Activated naive CD4-positive, alpha-beta T cell treated with anti-CD3 and anti-CD28 coated beads, Interleukin-2, amount 10 ng/mL, durations not matched to agents 7 days and 5 days (primary cell): ENCODE measurements at regions not wholly inside any gene's neighbourhood (a gene's known extent, or its start where the extent isn't known, plus 50 kb on each side); places are given as distances from the start of the nearest gene placed in this dataset.
"Not testable (repeated sequence)": the region's sequence is repeated elsewhere in the genome, so short reads cannot be mapped to it uniquely, and the experiment has no call there.

Experiments
- CTCF ChIA-PET: fragments of 350-600 bp; sonication (Branson Sonifier 250); formaldehyde crosslinking; loops from one replicate; lab custom pipeline; 2021; ENCODE audit warnings: antibody characterized with exemption; lab: Charles Lee
- DNase-seq: peaks from one replicate; pipeline ENCODE4 v3.0.0-alpha.2; 2020
- H3K27ac Mint-ChIP-seq: one replicate; pipeline ENCODE4 v1.8.0; 2021; ENCODE audit warnings: mild to moderate bottlenecking, moderate library complexity, mixed read lengths
- H3K27me3 Mint-ChIP-seq: one replicate; pipeline ENCODE4 v1.8.0; 2021; ENCODE audit warnings: mild to moderate bottlenecking, mixed read lengths
- H3K36me3 Mint-ChIP-seq: one replicate; pipeline ENCODE4 v1.8.0; 2021; ENCODE audit warnings: mixed read lengths
- H3K4me1 Mint-ChIP-seq: one replicate; pipeline ENCODE4 v1.8.0; 2021; ENCODE audit warnings: mixed read lengths
- H3K4me3 Mint-ChIP-seq: one replicate; pipeline ENCODE4 v1.8.0; 2021; ENCODE audit warnings: mild to moderate bottlenecking, moderate library complexity, mixed read lengths
- H3K9me3 Mint-ChIP-seq: one replicate; pipeline ENCODE4 v1.8.0; 2021; ENCODE audit warnings: mixed read lengths

DNA sequence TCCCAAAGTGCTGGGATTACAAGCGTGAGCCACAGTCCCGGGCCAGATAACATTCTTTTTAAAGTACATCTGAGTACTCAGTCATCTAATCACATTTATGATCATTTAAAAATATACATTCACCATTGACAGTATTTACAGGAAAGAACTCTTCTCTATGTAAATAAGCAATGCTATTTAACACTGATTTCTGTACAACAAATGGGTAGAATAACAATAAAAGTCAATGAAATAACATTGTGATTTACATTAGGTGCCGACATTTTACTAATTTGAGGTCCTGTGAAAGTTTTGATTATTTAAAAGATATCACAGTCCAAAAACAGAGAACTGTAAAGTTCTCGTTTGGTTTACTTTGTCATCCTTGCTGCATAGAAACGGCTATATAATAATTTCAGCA lies 1763.7 kb downstream of the SLITRK1 start:
- peaks cover 3% of the 10 kb centered on the region for H3K9me3 Mint-ChIP-seq

DNA sequence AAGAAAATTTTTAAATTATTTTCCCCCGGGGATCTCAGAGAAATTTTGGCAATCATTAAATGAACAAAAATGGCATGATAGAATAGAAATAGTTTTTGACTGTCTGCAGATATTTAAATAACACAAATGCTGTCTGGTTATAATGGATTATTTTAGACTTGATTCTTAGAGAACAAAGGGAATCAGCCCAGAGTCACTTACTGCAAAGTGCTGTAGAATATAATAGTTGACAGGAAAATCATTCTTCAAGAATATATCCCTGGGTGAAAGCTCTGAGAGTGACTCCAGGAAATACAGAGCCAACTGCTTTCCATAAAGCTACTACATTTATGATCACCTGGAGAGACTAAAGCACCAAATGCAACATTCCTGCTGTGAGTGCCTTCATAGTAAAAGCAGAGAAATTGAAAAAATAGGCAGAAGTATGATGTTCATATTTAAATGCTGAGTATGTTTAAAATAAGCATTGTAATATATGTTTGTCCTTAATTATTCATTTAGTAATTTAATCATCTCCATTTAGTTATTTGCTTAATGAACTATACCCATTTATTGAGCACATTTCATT lies 1765.8 kb downstream of the SLITRK1 start:
- Mint-ChIP-seq H3K4me1 (no peaks in the 10 kb centered on the region), H3K27ac (no peak overlapping the region), H3K27me3 (no peaks in the 10 kb centered on the region), H3K36me3 (no peaks in the 10 kb centered on the region), H3K4me3 (no peak overlapping the region), H3K9me3 (peaks cover 7% of the 10 kb centered on the region)
- DNase-seq, result no peak
- CTCF ChIA-PET, result no interaction called here

More for the DNA sequence above, 1763.7 kb downstream of the SLITRK1 start:
- H3K36me3 Mint-ChIP-seq, result no peaks in the 10 kb centered on the region
- H3K4me3 Mint-ChIP-seq, result no peak overlapping the region
- no peak for DNase-seq
- no peak overlapping the region for H3K27ac Mint-ChIP-seq
- no peaks in the 10 kb centered on the region for H3K27me3 Mint-ChIP-seq
- CTCF ChIA-PET, result no interaction called here
- no peaks in the 10 kb centered on the region for H3K4me1 Mint-ChIP-seq

DNA sequence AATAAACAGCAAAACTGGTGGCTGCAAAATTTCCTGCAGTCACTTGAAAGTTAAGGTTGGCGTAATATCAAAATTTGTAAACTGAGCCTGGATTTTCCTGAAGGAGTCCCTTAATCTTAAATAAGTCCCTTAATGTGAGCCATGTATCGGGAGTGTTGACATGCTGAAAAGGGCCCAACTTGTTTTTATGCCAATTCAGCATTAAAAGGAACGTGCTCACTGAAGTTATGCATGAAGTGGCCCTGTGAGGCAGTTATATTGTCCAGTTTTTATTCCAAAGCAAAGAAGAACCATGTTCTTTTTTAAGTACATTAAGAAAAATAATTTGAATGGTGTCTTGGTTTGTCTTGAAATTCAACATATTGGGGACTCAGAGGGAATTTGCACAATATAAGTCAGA lies 1766.9 kb downstream of the SLITRK1 start:
- no peak overlapping the region for H3K4me3 Mint-ChIP-seq
- no peaks in the 10 kb centered on the region for H3K4me1 Mint-ChIP-seq
- peaks cover 8% of the 10 kb centered on the region for H3K9me3 Mint-ChIP-seq
- H3K27ac Mint-ChIP-seq, result no peak overlapping the region
- CTCF ChIA-PET, result no interaction called here
- no peaks in the 10 kb centered on the region for H3K36me3 Mint-ChIP-seq
- H3K27me3 Mint-ChIP-seq, result no peaks in the 10 kb centered on the region
- DNase-seq, result no peak

DNA sequence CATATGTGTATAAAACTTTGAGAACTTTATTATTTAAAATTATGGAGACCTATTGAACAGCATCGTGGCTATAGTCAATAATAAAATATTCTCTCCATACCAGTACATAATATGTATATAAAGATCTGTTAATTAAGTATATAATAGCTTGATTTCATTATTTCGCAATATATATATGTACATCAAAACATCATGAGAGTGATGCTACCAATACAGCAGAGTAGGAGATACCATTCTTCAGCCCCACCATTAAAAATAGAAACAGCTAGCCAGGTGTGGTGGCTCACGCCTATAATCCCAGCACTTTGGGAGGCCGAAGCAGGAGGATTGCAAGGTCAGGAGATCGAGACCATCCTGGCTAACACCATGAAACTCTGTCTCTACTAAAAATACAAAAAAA lies 1755.3 kb upstream of the SPRY2 start:
- no peak for DNase-seq
- no peaks in the 10 kb centered on the region for H3K4me1 Mint-ChIP-seq
- no peaks in the 10 kb centered on the region for H3K9me3 Mint-ChIP-seq
- H3K27me3 Mint-ChIP-seq, result no peaks in the 10 kb centered on the region
- CTCF ChIA-PET, result no interaction called here
- H3K36me3 Mint-ChIP-seq, result no peaks in the 10 kb centered on the region
- no peak overlapping the region for H3K4me3 Mint-ChIP-seq
- H3K27ac Mint-ChIP-seq, result no peak overlapping the region

DNA sequence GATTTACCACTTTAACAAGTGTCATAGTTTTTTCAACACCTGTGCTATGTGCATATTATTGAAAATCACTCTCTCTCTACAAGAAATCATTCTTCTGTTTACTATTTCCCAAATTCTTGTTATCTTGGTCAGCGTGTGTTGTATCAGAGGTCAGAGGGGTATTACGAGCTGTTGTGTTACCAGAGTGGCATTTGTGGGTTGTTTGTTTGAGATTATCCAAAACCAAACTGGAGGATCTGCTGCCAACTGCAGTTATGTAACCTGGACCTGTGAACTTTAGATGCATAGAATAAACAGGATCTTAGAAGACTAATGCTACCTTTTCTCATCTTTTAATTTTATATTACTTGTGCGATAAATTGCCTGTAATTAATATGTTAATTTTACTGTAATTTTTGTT lies 1751.4 kb upstream of the SPRY2 start:
- H3K27me3 Mint-ChIP-seq, result no peaks in the 10 kb centered on the region
- CTCF ChIA-PET, result no interaction called here
- H3K4me1 Mint-ChIP-seq, result no peaks in the 10 kb centered on the region
- no peaks in the 10 kb centered on the region for H3K9me3 Mint-ChIP-seq
- DNase-seq, result no peak
- H3K36me3 Mint-ChIP-seq, result no peaks in the 10 kb centered on the region
- H3K4me3 Mint-ChIP-seq, result no peak overlapping the region
- no peak overlapping the region for H3K27ac Mint-ChIP-seq

DNA sequence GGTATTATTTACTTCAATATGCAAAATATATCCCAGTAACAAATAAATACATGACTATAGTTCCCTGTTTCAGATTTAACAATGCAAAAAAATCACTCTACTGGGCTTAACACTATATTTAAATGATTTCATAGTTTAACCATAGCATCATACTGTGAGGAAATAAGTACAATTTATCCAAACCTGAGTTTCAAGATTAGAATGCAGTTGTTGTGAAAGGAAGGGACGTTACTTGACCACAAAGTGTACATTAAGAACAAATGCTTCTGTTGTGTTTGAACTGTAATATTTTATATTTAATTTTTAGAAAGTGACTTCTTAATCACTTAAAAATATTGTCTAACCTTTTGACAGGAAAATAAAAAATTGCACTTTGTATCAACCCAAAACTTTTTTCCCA lies 1747.9 kb upstream of the SPRY2 start:
- Mint-ChIP-seq H3K4me1 (no peaks in the 10 kb centered on the region), H3K36me3 (no peaks in the 10 kb centered on the region)

DNA sequence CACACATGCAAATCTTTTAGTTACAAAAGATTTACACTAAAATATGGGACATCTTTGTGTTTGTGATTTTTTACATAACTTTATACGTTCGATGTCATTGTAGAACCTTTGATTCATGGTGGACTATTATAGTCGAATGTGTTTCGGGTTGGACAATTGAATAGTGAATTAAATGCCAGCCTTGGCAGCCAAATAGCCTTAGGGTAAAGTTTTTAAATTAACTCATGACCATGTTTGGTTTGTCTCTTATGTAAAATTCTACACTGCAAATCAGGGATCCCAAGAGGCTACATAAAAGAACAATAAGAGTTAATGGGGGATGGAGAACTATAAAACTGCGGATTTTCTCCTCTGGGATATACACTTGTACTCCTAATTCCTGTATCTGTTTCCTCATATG lies 1735.6 kb upstream of the SPRY2 start:
- peaks cover 4% of the 10 kb centered on the region for H3K9me3 Mint-ChIP-seq
- H3K27ac Mint-ChIP-seq, result no peak overlapping the region
- H3K4me3 Mint-ChIP-seq, result no peak overlapping the region
- CTCF ChIA-PET, result no interaction called here
- H3K4me1 Mint-ChIP-seq, result no peaks in the 10 kb centered on the region
- no peaks in the 10 kb centered on the region for H3K36me3 Mint-ChIP-seq
- DNase-seq, result no peak
- H3K27me3 Mint-ChIP-seq, result no peaks in the 10 kb centered on the region

More for the DNA sequence above, 1747.9 kb upstream of the SPRY2 start:
- CTCF ChIA-PET, result no interaction called here
- Mint-ChIP-seq H3K4me3 (no peak overlapping the region), H3K9me3 (no peaks in the 10 kb centered on the region), H3K27me3 (no peaks in the 10 kb centered on the region), H3K27ac (no peak overlapping the region)
- no peak for DNase-seq

DNA sequence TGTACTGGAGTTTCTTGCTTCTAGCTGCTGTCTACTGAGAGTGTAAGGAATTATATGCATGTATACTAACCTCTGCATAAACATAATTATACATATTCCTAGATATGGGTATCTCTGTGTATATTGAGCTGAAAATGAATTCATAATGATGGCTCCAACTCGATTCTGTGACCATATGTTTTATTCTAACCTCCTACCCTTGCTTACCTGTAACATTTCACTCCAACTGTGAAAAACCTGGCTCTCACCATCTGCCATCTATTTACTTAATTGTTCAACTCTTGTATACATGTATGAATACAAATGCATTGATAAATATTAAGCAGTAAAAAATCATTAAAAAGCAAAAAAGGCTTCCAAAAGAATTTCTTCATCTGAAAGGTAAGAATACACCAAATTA lies 1729.5 kb upstream of the SPRY2 start:
- no peak overlapping the region for H3K27ac Mint-ChIP-seq
- no peaks in the 10 kb centered on the region for H3K36me3 Mint-ChIP-seq
- CTCF ChIA-PET, result no interaction called here

DNA sequence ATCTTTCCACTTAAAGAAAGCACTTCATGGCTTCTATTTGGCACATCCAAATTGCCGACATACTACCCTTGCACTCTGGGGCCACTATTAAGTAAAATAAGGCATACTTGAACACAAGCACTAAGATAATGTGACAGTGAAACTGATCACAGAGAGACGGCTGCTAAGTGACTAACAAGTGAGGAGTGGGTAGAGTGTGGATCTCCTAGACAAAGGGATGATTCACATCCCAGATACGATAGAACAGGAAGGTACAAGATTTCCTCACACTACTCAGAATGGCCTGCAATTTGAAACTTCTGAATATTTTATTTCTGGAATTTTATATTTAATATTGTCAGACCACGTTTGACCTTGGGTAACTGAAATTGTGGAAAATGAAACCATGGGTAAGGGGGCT lies 1721.8 kb upstream of the SPRY2 start:
- DNase-seq, result no peak
- CTCF ChIA-PET, result no interaction called here
- no peaks in the 10 kb centered on the region for H3K36me3 Mint-ChIP-seq
- H3K27ac Mint-ChIP-seq, result no peak overlapping the region
- H3K4me3 Mint-ChIP-seq, result no peak overlapping the region
- no peaks in the 10 kb centered on the region for H3K27me3 Mint-ChIP-seq
- peaks cover 5% of the 10 kb centered on the region for H3K9me3 Mint-ChIP-seq
- H3K4me1 Mint-ChIP-seq, result no peaks in the 10 kb centered on the region

More for the DNA sequence above, 1729.5 kb upstream of the SPRY2 start:
- Mint-ChIP-seq H3K4me3 (no peak overlapping the region), H3K9me3 (peaks cover 4% of the 10 kb centered on the region), H3K27me3 (no peaks in the 10 kb centered on the region), H3K4me1 (no peaks in the 10 kb centered on the region)
- no peak for DNase-seq

DNA sequence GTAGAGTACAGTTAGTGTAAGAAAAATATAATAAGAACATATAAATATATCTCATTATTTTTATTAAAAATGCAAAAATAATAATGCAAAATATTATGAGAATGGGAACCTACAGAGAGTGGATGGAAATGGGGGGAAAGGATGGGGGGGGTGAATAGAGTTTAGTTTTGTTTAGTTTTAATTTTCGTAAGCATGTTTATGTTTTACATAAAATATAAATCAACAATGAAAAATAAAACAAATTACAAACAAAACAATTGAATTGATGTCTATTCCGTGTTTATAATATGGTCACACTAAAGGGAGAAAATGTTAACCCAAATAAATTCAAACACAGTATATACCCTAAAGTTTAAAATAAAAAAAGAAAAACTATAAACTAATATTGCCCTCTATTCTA lies 1717.4 kb upstream of the SPRY2 start:
- Mint-ChIP-seq H3K27me3 (no peaks in the 10 kb centered on the region), H3K36me3 (no peaks in the 10 kb centered on the region), H3K9me3 (peaks cover 5% of the 10 kb centered on the region), H3K4me3 (no peak overlapping the region), H3K4me1 (no peaks in the 10 kb centered on the region), H3K27ac (no peak overlapping the region)
- DNase-seq, result no peak
- CTCF ChIA-PET, result no interaction called here

DNA sequence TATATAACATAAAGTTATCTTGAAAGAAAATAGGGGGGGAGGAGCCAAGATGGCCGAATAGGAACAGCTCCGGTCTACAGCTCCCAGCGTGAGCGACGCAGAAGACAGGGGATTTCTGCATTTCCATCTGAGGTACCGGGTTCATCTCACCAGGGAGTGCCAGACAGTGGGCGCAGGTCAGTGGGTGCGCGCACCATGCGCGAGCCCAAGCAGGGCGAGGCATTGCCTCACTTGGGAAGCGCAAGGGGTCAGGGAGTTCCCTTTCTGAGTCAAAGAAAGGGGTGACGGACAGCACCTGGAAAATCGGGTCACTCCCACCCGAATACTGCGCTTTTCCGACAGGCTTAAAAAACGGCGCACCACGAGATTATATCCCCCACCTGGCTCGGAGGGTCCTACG lies 1704.4 kb upstream of the SPRY2 start:
- H3K27me3 Mint-ChIP-seq, H3K4me1 Mint-ChIP-seq, DNase-seq, CTCF ChIA-PET, H3K36me3 Mint-ChIP-seq, H3K4me3 Mint-ChIP-seq, H3K9me3 Mint-ChIP-seq, H3K27ac Mint-ChIP-seq: not testable (repeated sequence)

DNA sequence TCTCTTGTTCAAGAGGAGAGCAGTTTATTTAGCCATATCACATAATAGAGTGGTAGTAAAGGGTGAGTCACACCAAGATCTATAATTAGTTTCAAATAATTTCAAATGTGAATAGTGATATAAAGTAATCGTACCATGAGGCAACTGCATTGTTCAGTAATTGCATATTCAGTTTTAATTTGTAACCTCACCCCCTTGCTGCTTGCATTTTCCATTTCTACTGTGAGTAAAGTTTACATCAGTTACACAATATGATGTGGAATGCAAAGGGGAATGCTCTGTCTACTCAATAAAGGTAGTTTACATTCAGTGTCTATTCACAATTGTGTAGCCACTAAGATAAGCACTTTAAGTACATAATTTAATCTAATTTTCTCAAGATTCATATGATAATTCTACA lies 1695.7 kb upstream of the SPRY2 start:
- no peaks in the 10 kb centered on the region for H3K36me3 Mint-ChIP-seq
- H3K27me3 Mint-ChIP-seq, result no peaks in the 10 kb centered on the region
- no peaks in the 10 kb centered on the region for H3K4me1 Mint-ChIP-seq

DNA sequence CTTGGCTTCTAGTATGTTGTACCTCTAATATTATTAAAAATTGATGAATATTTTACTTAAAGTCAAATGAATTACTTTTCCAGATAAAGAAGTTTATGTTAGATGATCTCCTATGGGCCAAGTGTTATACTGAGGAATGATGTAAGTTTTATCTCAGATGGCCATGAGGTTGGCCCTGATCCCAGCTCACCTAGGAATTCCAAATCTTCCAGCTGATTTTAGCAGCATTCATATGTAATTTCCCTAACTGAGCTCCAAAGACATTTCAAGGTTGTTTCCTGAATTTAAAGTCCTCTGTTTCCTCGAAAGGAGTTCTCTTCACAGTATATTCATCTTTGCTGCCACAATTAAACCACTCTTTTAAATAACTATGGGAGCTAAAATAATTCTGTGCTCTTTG lies 1670.4 kb upstream of the SPRY2 start:
- no peak overlapping the region for H3K4me3 Mint-ChIP-seq
- no peak for DNase-seq

More for the DNA sequence above, 1695.7 kb upstream of the SPRY2 start:
- Mint-ChIP-seq H3K4me3 (no peak overlapping the region), H3K9me3 (peaks cover 8% of the 10 kb centered on the region), H3K27ac (no peak overlapping the region)
- DNase-seq, result no peak
- CTCF ChIA-PET, result no interaction called here

DNA sequence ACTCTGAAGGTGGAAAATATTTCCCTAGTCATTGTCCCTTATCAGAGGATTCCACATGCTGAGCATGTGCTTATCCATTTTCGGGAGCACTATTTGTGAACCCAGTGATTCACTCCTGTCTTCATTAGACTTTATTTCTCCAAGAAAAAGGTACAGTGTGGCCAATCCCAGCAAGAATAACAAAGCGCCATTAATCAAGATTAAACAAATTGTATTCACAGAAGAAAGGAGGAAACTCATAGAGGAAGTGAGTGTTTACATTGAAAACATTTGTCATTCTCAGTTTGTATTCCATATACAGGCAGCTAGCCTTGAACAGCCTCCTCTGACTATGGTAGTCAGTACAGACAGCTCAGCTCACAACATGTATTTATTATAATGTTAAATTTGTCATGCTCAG lies 1669.9 kb upstream of the SPRY2 start:
- Mint-ChIP-seq H3K9me3 (peaks cover 11% of the 10 kb centered on the region), H3K4me3 (no peak overlapping the region), H3K36me3 (no peaks in the 10 kb centered on the region), H3K4me1 (no peaks in the 10 kb centered on the region), H3K27ac (no peak overlapping the region), H3K27me3 (no peaks in the 10 kb centered on the region)
- CTCF ChIA-PET, result no interaction called here
- no peak for DNase-seq

More for the DNA sequence above, 1670.4 kb upstream of the SPRY2 start:
- Mint-ChIP-seq H3K9me3 (peaks cover 10% of the 10 kb centered on the region), H3K27me3 (no peaks in the 10 kb centered on the region), H3K4me1 (no peaks in the 10 kb centered on the region), H3K36me3 (no peaks in the 10 kb centered on the region), H3K27ac (no peak overlapping the region)
- CTCF ChIA-PET, result interaction anchor here (0.6 kb wide), 1 partner anchor 1479 kb away, joined by 3 read pairs; no protein-coding TSS in a partner anchor

DNA sequence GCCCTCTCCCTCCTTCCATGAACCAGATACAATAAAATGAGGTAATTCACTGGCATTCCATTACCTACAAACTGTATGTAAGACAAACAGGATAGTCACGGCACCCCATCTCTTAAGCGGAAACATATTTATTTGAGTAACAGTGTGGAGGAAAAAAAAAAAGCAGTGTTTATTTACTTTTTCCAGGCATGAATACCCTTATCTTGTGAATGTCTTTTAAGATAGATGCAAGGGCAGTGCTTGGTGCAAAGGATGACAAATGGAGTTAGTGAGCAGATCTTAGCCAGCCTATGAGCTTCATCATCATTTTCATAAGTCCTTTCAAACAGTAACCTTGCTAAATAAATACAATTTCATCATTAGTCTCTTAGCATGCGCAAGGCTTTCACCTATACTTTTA lies 1661.8 kb upstream of the SPRY2 start:
- CTCF ChIA-PET, result no interaction called here

DNA sequence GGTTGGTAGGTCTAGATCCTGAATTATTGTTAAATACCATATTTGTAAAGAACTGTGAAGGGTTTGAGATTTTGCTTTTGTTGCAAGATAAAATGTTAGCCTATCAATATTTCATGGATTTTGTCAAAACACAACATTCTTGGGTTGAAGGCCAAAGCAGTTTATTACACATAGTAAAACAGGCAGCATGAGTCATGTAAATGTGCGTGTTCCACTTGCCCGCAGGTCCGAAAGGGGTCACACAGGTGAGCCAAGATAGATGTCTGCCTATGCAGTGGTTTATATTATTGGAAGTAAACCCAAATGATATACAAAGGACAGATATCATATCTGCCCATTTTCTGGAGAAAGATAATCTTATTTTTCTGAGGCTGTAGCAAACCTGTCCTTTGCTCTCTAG lies 1654.4 kb upstream of the SPRY2 start:
- CTCF ChIA-PET, result no interaction called here
- H3K27me3 Mint-ChIP-seq, result no peaks in the 10 kb centered on the region
- H3K9me3 Mint-ChIP-seq, result peaks cover 4% of the 10 kb centered on the region
- no peak overlapping the region for H3K27ac Mint-ChIP-seq
- no peak for DNase-seq
- H3K4me3 Mint-ChIP-seq, result no peak overlapping the region
- H3K36me3 Mint-ChIP-seq, result no peaks in the 10 kb centered on the region
- H3K4me1 Mint-ChIP-seq, result no peaks in the 10 kb centered on the region

More for the DNA sequence above, 1661.8 kb upstream of the SPRY2 start:
- Mint-ChIP-seq H3K27me3 (no peaks in the 10 kb centered on the region), H3K27ac (no peak overlapping the region), H3K4me1 (no peaks in the 10 kb centered on the region), H3K4me3 (no peak overlapping the region), H3K9me3 (peaks cover 8% of the 10 kb centered on the region), H3K36me3 (no peaks in the 10 kb centered on the region)
- DNase-seq, result no peak
